Liver (tissue), 8 donors: ENCODE measurements at regions not wholly inside any gene's neighbourhood (a gene's known extent, or its start where the extent isn't known, plus 50 kb on each side); places are given as distances from the start of the nearest gene placed in this dataset.

Source experiments
- DNase-seq: peaks from one replicate; pipeline ENCODE4 v3.0.0-alpha.2; 2017; ENCODE audit warnings: low spot score
- H3K27ac ChIP-seq, 2 donors: one replicate each; pipeline ENCODE4 v1.7.0; 2013; ENCODE audit warnings: inconsistent platforms in 2 of 2, low read length in 2 of 2, control low read depth in 1 of 2, low read depth in 1 of 2, mild to moderate bottlenecking in 1 of 2
- H3K27me3 ChIP-seq, 4 donors: one replicate each; pipeline versions ENCODE4 v1.6.1 to v1.7.0; 2013; ENCODE audit warnings: low read length in 3 of 4, inconsistent platforms in 1 of 4, mild to moderate bottlenecking in 1 of 4, moderate library complexity in 1 of 4; ENCODE audit not compliant: control insufficient read depth in 4 of 4, insufficient read depth in 4 of 4
- H3K36me3 ChIP-seq, 4 donors: one replicate each; pipeline versions ENCODE4 v1.6.1 to v1.7.0; 2013; ENCODE audit warnings: low read length in 3 of 4, mild to moderate bottlenecking in 3 of 4, low read depth in 1 of 4, moderate library complexity in 1 of 4; ENCODE audit not compliant: control insufficient read depth in 4 of 4, insufficient read depth in 3 of 4
- H3K4me1 ChIP-seq, 4 donors: one replicate each; pipeline versions ENCODE4 v1.6.1 to v1.7.0; 2013; ENCODE audit warnings: low read length in 3 of 4, mild to moderate bottlenecking in 3 of 4, moderate library complexity in 1 of 4; ENCODE audit not compliant: control insufficient read depth in 4 of 4, insufficient read depth in 4 of 4
- H3K4me3 ChIP-seq, 3 donors: one replicate each; pipeline versions ENCODE4 v1.6.1 to v1.7.0; 2013; ENCODE audit warnings: low read length in 3 of 3, control low read depth in 1 of 3, low read depth in 1 of 3, mild to moderate bottlenecking in 1 of 3
- H3K9ac ChIP-seq, 2 donors: one replicate each; pipeline ENCODE4 v1.7.0; 2013; ENCODE audit warnings: low read length in 2 of 2, mild to moderate bottlenecking in 2 of 2, moderate library complexity in 2 of 2, control low read depth in 1 of 2, low read depth in 1 of 2
- H3K9me3 ChIP-seq, 4 donors: one replicate each; pipeline versions ENCODE4 v1.6.1 to v1.7.0; 2013; ENCODE audit warnings: low read length in 3 of 4; ENCODE audit not compliant: control insufficient read depth in 4 of 4
- ATF3 ChIP-seq: IDR thresholded peaks from 2 replicates; pipeline ENCODE4 v1.6.1; 2016; ENCODE audit warnings: antibody characterized with exemption
- CTCF ChIP-seq: fragments of 150-350 bp; IDR thresholded peaks from 2 replicates; pipeline ENCODE4 v1.5.1; 2017; ENCODE audit warnings: improper control_type of control experiment, low read depth, low read length; ENCODE audit not compliant: missing input control
- EGR1 ChIP-seq, 2 donors: IDR thresholded peaks; 2 replicates each; pipeline ENCODE4 v1.6.1; 2016 to 2018; ENCODE audit warnings: antibody characterized with exemption in 2 of 2, low read depth in 2 of 2
- FOXA1 ChIP-seq: IDR thresholded peaks from 2 replicates; pipeline ENCODE4 v1.6.1; 2016; ENCODE audit warnings: antibody characterized with exemption
- FOXA2 ChIP-seq: IDR thresholded peaks from 2 replicates; pipeline ENCODE4 v1.6.1; 2016; ENCODE audit warnings: antibody characterized with exemption
- GABPA ChIP-seq, 2 donors: IDR thresholded peaks in 1 of 2; conservative IDR thresholded peaks in 1 of 2; 2 replicates each; pipeline ENCODE4 v1.6.1; 2016; ENCODE audit warnings: antibody characterized with exemption in 2 of 2, mild to moderate bottlenecking in 1 of 2, moderate library complexity in 1 of 2
- HNF4A ChIP-seq, 2 donors: conservative IDR thresholded peaks; 2 replicates each; pipeline ENCODE4 v1.6.1; 2016; ENCODE audit warnings: antibody characterized with exemption in 2 of 2, mild to moderate bottlenecking in 2 of 2
- HNF4G ChIP-seq: IDR thresholded peaks from 2 replicates; pipeline ENCODE4 v1.6.1; 2016; ENCODE audit warnings: antibody characterized with exemption
- JUND ChIP-seq, 2 donors: IDR thresholded peaks; 2 replicates each; pipeline ENCODE4 v1.6.1; 2016; ENCODE audit warnings: antibody characterized with exemption in 2 of 2
- MAX ChIP-seq: IDR thresholded peaks from 2 replicates; pipeline ENCODE4 v1.6.1; 2016; ENCODE audit warnings: antibody characterized with exemption
- NR2F2 ChIP-seq: IDR thresholded peaks from 2 replicates; pipeline ENCODE4 v1.6.1; 2016; ENCODE audit warnings: antibody characterized with exemption
- RAD21 ChIP-seq, 2 donors: IDR thresholded peaks; 2 replicates each; pipeline ENCODE4 v1.6.1; 2016; ENCODE audit warnings: antibody characterized with exemption in 2 of 2, mild to moderate bottlenecking in 2 of 2
- REST ChIP-seq: IDR thresholded peaks from 2 replicates; pipeline ENCODE4 v1.6.1; 2016; ENCODE audit warnings: antibody characterized with exemption, mild to moderate bottlenecking
- RXRA ChIP-seq, 2 donors: IDR thresholded peaks; 2 replicates each; pipeline ENCODE4 v1.6.1; 2017 to 2018; ENCODE audit warnings: antibody characterized with exemption in 2 of 2, mild to moderate bottlenecking in 1 of 2
- SP1 ChIP-seq: IDR thresholded peaks from 2 replicates; pipeline ENCODE4 v1.6.1; 2018; ENCODE audit warnings: antibody characterized with exemption, mild to moderate bottlenecking
- TAF1 ChIP-seq: conservative IDR thresholded peaks from 2 replicates; pipeline ENCODE4 v1.6.1; 2016; ENCODE audit warnings: antibody characterized with exemption, mild to moderate bottlenecking
- YY1 ChIP-seq: IDR thresholded peaks from 2 replicates; pipeline ENCODE4 v1.6.1; 2016; ENCODE audit warnings: antibody characterized with exemption, mild to moderate bottlenecking
- ZBTB33 ChIP-seq: IDR thresholded peaks from 2 replicates; pipeline ENCODE4 v1.6.1; 2016; ENCODE audit warnings: antibody characterized with exemption
- WGBS: extraction: QIAGEN DNeasy Blood & Tissue Kit; methylation state at CpG from one replicate; pipeline ENCODE4 v1.1.7; 2013; 5-methylcytosine and 5-hydroxymethylcytosine counted together
- donor health status: healthy.
- donor health status: healthy.
- donor health status: healthy.
- donor health status: healthy.
- donor health status: healthy.

DNA sequence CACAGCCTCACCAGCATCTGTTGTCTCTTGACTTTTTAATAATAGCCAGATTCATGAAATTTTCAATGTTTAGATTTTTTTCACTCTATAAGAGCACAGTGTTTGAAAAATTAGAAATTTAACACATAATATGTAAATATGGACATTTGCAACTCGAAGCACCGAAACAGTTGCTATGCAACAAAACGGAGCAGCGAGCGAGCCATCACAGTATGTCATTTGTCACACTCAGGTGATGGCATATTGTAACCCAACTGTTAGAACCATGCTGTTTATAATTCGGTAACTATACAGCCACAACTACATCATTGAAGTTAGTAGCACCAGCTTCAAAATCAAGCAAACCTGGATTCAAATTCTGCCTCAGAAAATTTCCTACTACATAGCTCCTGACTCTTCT is 410.8 kb downstream of the NPIPA8 start:
- Histone ChIP-seq H3K27me3 (no peaks in the 10 kb centered on the region), H3K9ac (no peak overlapping the region), H3K27ac (no peak overlapping the region), H3K36me3 (no peaks in the 10 kb centered on the region), H3K4me1 (peaks cover 0 to 7% (median 0%) of the 10 kb centered on the region in 4 donors), H3K9me3 (peaks cover 0 to 2% (median 0%) of the 10 kb centered on the region in 4 donors), H3K4me3 (no peak overlapping the region)
- DNase-seq = no peak
- WGBS = 94% methylated on average over 6 of the region's 6 CpGs
- no peak for TF ChIP-seq SP1
- TF ChIP-seq REST = no peak
- TF ChIP-seq MAX = no peak
- no peak for TF ChIP-seq TAF1
- TF ChIP-seq EGR1 (IDR thresholded peaks at IDR 0.05; ENCODE audit: low read depth in 2 of 2) = no peak
- TF ChIP-seq JUND (IDR thresholded peaks at IDR 0.05) = no peak
- no peak for TF ChIP-seq ATF3
- no peak for TF ChIP-seq RXRA (IDR thresholded peaks at IDR 0.05)
- no peak for TF ChIP-seq FOXA2
- no peak for TF ChIP-seq NR2F2
- TF ChIP-seq ZBTB33 = no peak
- TF ChIP-seq CTCF = no peak
- no peak for TF ChIP-seq FOXA1
- no peak for TF ChIP-seq RAD21 (IDR thresholded peaks at IDR 0.05)
- no peak for TF ChIP-seq YY1

GRCh38 chr16:17921357-17921978 is 415.1 kb downstream of the NPIPA8 start:
- no peaks in the 10 kb centered on the region for H3K36me3 ChIP-seq
- no peak overlapping the region for H3K9ac ChIP-seq
- peak; percentile 52 for DNase-seq
- peak; percentile 88 to 93 for TF ChIP-seq RAD21 (IDR thresholded peaks at IDR 0.05)
- TF ChIP-seq SP1 = no peak
- TF ChIP-seq GABPA (IDR thresholded peaks at IDR 0.05 in 1 of 2, conservative IDR thresholded peaks at IDR 0.05 in 1 of 2) = no peak
- peak; percentile 10 to 22 for TF ChIP-seq RXRA (IDR thresholded peaks at IDR 0.05)
- no peak for TF ChIP-seq YY1
- TF ChIP-seq TAF1 = no peak
- no peak for TF ChIP-seq HNF4G
- TF ChIP-seq NR2F2 = no peak
- TF ChIP-seq HNF4A (conservative IDR thresholded peaks at IDR 0.05) = no peak
- peak; percentile 76 for TF ChIP-seq CTCF
- TF ChIP-seq FOXA2 = no peak
- TF ChIP-seq JUND (IDR thresholded peaks at IDR 0.05) = no peak
- no peak for TF ChIP-seq ATF3
- TF ChIP-seq FOXA1 = no peak
- TF ChIP-seq MAX = no peak

More at GRCh38 chr16:17921357-17921978, 415.1 kb downstream of the NPIPA8 start:
- peaks cover 0 to 27% (median 15%) of the 10 kb centered on the region in 4 donors for H3K4me1 ChIP-seq
- H3K27me3 ChIP-seq = no peaks in the 10 kb centered on the region
- 44% methylated on average over 2 of the region's 2 CpGs for WGBS
- no peak overlapping the region for H3K4me3 ChIP-seq
- H3K9me3 ChIP-seq = peaks cover 0 to 3% (median under 1%) of the 10 kb centered on the region in 4 donors
- H3K27ac ChIP-seq = peak overlapping the region in 1 of 2 donors; percentile 7
